ENCODE measurements at regions not wholly inside any gene's neighbourhood (a gene's known extent, or its start where the extent isn't known, plus 50 kb on each side); places are given as distances from the start of the nearest gene placed in this dataset.

DNA sequence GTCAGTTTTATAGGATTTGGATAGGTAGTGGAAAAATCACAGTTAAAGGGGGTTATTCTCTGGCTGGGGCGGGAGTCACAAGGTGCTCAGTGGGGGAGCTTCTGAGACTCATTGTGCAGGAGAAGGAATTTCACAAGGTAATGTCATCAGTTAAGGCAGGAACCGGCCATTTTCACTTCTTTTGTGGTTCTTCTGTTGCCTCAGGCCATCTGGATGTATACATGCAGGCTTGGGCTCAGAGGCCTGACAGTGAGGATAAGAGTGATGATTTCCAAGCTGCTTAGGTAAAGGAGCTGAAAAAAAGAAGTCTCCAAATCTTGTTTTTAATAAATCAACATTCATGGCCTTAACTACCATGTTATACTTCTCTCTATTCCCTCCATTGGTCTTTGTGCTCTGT lies 622.9 kb upstream of the ID4 start:
- TF ChIP-seq, protein P1, sequence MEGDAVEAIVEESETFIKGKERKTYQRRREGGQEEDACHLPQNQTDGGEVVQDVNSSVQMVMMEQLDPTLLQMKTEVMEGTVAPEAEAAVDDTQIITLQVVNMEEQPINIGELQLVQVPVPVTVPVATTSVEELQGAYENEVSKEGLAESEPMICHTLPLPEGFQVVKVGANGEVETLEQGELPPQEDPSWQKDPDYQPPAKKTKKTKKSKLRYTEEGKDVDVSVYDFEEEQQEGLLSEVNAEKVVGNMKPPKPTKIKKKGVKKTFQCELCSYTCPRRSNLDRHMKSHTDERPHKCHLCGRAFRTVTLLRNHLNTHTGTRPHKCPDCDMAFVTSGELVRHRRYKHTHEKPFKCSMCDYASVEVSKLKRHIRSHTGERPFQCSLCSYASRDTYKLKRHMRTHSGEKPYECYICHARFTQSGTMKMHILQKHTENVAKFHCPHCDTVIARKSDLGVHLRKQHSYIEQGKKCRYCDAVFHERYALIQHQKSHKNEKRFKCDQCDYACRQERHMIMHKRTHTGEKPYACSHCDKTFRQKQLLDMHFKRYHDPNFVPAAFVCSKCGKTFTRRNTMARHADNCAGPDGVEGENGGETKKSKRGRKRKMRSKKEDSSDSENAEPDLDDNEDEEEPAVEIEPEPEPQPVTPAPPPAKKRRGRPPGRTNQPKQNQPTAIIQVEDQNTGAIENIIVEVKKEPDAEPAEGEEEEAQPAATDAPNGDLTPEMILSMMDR (IDR thresholded peaks at IDR 0.05; ENCODE audit: low read length): no peak
- TF ChIP-seq EZH2 (optimal IDR thresholded peaks at IDR 0.05; ENCODE audit: low read depth, low read length): no peak
- no peak for TF ChIP-seq EZH2phosphoT487 (IDR thresholded peaks at IDR 0.05; ENCODE audit: low read length)

Data from MM.1S (cell line).